ENCODE measurements at regions not wholly inside any gene's neighbourhood (a gene's known extent, or its start where the extent isn't known, plus 50 kb on each side); places are given as distances from the start of the nearest gene placed in this dataset.

DNA sequence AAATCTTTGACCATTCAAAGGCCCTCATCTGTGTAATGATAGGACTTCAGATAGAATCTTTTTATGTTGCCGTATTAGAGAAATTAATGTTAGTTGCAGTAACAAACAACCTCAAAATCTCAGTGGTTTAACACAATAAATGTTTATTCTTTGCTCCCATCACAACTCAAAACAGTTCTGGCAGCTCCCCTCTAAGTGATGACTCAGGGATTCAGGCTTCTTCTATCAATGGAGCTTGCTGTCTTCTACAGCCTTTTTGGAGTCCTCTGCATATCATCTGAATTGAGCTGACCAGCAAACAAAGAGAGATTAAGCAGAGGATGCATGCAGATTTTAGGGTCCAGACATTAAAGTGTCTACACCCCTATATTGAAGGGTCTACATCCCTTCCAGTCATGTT is 59.1 kb upstream of the RAB3GAP2 start:
- TF ChIP-seq ZC3H10 (CRISPR knock-in tag; IDR thresholded peaks at IDR 0.05) (no peak), CSDC2 (CRISPR knock-in tag; IDR thresholded peaks at IDR 0.05) (no peak), ZNF70 (CRISPR knock-in tag; IDR thresholded peaks at IDR 0.05) (no peak), TOX (CRISPR knock-in tag; IDR thresholded peaks at IDR 0.05; ENCODE audit: borderline replicate concordance) (no peak), BACH2 (CRISPR knock-in tag; IDR thresholded peaks at IDR 0.05; ENCODE audit: borderline replicate concordance) (no peak), ARNTL (CRISPR knock-in tag; IDR thresholded peaks at IDR 0.05; ENCODE audit: borderline replicate concordance, low read depth) (no peak), TCF4 (CRISPR knock-in tag; IDR thresholded peaks at IDR 0.05; ENCODE audit: borderline replicate concordance) (no peak), ISL1 (CRISPR knock-in tag; IDR thresholded peaks at IDR 0.05) (no peak), SNAI2 (CRISPR knock-in tag; IDR thresholded peaks at IDR 0.05) (no peak), OSR1 (CRISPR knock-in tag; IDR thresholded peaks at IDR 0.05) (no peak), ZNF565 (CRISPR knock-in tag; conservative IDR thresholded peaks at IDR 0.05; ENCODE audit: low read depth) (no peak), PPARA (CRISPR knock-in tag; IDR thresholded peaks at IDR 0.05; ENCODE audit: borderline replicate concordance) (no peak), ZNF8 (CRISPR knock-in tag; IDR thresholded peaks at IDR 0.05) (no peak), ESRRG (CRISPR knock-in tag; IDR thresholded peaks at IDR 0.05) (no peak), GLIS3 (CRISPR knock-in tag; IDR thresholded peaks at IDR 0.05) (no peak)
- TF ChIP-seq, protein P1, sequence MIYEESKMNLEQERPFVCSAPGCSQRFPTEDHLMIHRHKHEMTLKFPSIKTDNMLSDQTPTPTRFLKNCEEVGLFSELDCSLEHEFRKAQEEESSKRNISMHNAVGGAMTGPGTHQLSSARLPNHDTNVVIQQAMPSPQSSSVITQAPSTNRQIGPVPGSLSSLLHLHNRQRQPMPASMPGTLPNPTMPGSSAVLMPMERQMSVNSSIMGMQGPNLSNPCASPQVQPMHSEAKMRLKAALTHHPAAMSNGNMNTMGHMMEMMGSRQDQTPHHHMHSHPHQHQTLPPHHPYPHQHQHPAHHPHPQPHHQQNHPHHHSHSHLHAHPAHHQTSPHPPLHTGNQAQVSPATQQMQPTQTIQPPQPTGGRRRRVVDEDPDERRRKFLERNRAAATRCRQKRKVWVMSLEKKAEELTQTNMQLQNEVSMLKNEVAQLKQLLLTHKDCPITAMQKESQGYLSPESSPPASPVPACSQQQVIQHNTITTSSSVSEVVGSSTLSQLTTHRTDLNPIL (CRISPR knock-in tag; IDR thresholded peaks at IDR 0.05; ENCODE audit: low read depth) = no peak
- TF ChIP-seq, protein P2, sequence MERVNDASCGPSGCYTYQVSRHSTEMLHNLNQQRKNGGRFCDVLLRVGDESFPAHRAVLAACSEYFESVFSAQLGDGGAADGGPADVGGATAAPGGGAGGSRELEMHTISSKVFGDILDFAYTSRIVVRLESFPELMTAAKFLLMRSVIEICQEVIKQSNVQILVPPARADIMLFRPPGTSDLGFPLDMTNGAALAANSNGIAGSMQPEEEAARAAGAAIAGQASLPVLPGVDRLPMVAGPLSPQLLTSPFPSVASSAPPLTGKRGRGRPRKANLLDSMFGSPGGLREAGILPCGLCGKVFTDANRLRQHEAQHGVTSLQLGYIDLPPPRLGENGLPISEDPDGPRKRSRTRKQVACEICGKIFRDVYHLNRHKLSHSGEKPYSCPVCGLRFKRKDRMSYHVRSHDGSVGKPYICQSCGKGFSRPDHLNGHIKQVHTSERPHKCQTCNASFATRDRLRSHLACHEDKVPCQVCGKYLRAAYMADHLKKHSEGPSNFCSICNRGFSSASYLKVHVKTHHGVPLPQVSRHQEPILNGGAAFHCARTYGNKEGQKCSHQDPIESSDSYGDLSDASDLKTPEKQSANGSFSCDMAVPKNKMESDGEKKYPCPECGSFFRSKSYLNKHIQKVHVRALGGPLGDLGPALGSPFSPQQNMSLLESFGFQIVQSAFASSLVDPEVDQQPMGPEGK (CRISPR knock-in tag; IDR thresholded peaks at IDR 0.05; ENCODE audit: borderline replicate concordance) = no peak
- TF ChIP-seq, protein P3, sequence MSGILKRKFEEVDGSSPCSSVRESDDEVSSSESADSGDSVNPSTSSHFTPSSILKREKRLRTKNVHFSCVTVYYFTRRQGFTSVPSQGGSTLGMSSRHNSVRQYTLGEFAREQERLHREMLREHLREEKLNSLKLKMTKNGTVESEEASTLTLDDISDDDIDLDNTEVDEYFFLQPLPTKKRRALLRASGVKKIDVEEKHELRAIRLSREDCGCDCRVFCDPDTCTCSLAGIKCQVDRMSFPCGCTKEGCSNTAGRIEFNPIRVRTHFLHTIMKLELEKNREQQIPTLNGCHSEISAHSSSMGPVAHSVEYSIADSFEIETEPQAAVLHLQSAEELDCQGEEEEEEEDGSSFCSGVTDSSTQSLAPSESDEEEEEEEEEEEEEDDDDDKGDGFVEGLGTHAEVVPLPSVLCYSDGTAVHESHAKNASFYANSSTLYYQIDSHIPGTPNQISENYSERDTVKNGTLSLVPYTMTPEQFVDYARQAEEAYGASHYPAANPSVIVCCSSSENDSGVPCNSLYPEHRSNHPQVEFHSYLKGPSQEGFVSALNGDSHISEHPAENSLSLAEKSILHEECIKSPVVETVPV (CRISPR knock-in tag; IDR thresholded peaks at IDR 0.05) = no peak
- TF ChIP-seq, protein P4, sequence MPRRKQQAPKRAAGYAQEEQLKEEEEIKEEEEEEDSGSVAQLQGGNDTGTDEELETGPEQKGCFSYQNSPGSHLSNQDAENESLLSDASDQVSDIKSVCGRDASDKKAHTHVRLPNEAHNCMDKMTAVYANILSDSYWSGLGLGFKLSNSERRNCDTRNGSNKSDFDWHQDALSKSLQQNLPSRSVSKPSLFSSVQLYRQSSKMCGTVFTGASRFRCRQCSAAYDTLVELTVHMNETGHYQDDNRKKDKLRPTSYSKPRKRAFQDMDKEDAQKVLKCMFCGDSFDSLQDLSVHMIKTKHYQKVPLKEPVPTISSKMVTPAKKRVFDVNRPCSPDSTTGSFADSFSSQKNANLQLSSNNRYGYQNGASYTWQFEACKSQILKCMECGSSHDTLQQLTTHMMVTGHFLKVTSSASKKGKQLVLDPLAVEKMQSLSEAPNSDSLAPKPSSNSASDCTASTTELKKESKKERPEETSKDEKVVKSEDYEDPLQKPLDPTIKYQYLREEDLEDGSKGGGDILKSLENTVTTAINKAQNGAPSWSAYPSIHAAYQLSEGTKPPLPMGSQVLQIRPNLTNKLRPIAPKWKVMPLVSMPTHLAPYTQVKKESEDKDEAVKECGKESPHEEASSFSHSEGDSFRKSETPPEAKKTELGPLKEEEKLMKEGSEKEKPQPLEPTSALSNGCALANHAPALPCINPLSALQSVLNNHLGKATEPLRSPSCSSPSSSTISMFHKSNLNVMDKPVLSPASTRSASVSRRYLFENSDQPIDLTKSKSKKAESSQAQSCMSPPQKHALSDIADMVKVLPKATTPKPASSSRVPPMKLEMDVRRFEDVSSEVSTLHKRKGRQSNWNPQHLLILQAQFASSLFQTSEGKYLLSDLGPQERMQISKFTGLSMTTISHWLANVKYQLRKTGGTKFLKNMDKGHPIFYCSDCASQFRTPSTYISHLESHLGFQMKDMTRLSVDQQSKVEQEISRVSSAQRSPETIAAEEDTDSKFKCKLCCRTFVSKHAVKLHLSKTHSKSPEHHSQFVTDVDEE (CRISPR knock-in tag; IDR thresholded peaks at IDR 0.05) = no peak
- ATAC-seq = no peak

DNA sequence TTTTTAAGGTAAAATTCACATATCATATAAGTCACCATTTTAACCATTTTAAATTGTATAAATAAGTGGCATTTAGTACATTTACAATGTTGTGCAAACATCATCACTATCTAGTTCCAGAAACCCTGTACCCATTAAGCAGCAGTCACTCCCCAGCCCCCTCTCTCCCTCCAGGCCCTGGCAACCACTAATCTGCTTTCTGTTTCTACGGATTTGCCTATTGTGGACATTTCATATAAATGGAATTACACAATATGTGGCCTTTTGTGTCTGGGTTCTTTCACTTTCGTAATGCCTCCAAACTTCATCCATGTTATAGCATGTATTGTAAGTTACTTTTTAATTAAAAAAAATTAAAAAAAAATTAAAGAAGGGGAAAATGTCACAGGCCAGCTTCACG is 58.0 kb upstream of the RAB3GAP2 start:
- no peak for ATAC-seq
- no peak for TF ChIP-seq ZC3H10 (CRISPR knock-in tag; IDR thresholded peaks at IDR 0.05)
- no peak for TF ChIP-seq SNAI2 (CRISPR knock-in tag; IDR thresholded peaks at IDR 0.05)
- TF ChIP-seq, protein P2 (CRISPR knock-in tag; IDR thresholded peaks at IDR 0.05; ENCODE audit: borderline replicate concordance) = no peak
- TF ChIP-seq ZNF565 (CRISPR knock-in tag; conservative IDR thresholded peaks at IDR 0.05; ENCODE audit: low read depth) = no peak
- TF ChIP-seq PPARA (CRISPR knock-in tag; IDR thresholded peaks at IDR 0.05; ENCODE audit: borderline replicate concordance) = no peak

DNA sequence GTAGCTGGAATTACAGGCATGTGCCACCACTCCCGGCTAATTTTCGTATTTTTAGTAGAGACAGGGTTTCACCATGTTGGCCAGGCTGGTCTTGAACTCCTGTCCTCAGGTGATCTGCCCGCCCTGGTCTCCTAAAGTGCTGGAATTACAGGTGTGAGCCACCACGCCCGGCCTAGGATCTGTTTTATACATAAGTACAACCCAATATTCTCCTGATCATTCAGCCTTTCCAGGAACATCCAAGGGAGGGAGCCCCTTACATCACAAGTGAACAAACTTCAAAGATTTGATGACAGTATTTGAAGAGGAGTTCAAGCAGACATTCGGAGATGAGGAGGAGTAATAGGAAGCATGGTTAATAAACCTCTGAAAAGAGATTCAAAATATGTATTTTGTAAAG is 54.9 kb upstream of the RAB3GAP2 start:
- TF ChIP-seq TCF4 (CRISPR knock-in tag; IDR thresholded peaks at IDR 0.05; ENCODE audit: borderline replicate concordance) = no peak
- TF ChIP-seq CSDC2 (CRISPR knock-in tag; IDR thresholded peaks at IDR 0.05) = no peak
- ATAC-seq = no peak

DNA sequence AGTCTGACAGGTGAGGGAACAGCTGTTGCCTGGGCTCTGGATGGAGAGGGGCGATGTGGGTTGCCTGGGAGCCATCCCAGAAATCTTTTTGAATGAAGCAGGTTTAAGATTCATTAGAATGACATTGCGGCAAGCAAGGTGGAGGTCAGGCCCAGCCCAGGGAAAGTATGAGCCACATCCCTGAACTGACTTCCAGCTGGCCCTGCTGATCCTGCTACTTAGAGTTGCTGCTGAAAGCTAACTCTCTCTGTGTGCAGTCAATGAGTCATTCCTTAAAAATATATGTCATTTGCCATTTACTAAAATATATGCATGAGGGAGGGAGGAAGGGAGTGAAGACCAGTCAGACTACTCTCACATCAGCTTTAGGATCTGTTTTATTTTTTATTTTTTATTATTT is 54.3 kb upstream of the RAB3GAP2 start:
- ATAC-seq = peak; percentile 95
- no peak for TF ChIP-seq ZC3H10 (CRISPR knock-in tag; IDR thresholded peaks at IDR 0.05)
- no peak for TF ChIP-seq ARNTL (CRISPR knock-in tag; IDR thresholded peaks at IDR 0.05; ENCODE audit: borderline replicate concordance, low read depth)
- no peak for TF ChIP-seq TOX (CRISPR knock-in tag; IDR thresholded peaks at IDR 0.05; ENCODE audit: borderline replicate concordance)
- TF ChIP-seq ISL1 (CRISPR knock-in tag; IDR thresholded peaks at IDR 0.05) = no peak
- no peak for TF ChIP-seq OSR1 (CRISPR knock-in tag; IDR thresholded peaks at IDR 0.05)
- TF ChIP-seq, protein P3 (CRISPR knock-in tag; IDR thresholded peaks at IDR 0.05) = no peak
- no peak for TF ChIP-seq RARB (CRISPR knock-in tag; IDR thresholded peaks at IDR 0.05)
- no peak for TF ChIP-seq ESRRG (CRISPR knock-in tag; IDR thresholded peaks at IDR 0.05)
- TF ChIP-seq, protein P4 (CRISPR knock-in tag; IDR thresholded peaks at IDR 0.05) = no peak
- TF ChIP-seq CSDC2 (CRISPR knock-in tag; IDR thresholded peaks at IDR 0.05) = no peak
- TF ChIP-seq ZNF8 (CRISPR knock-in tag; IDR thresholded peaks at IDR 0.05) = no peak
- no peak for TF ChIP-seq TCF4 (CRISPR knock-in tag; IDR thresholded peaks at IDR 0.05; ENCODE audit: borderline replicate concordance)
- TF ChIP-seq ZFP30 (CRISPR knock-in tag; IDR thresholded peaks at IDR 0.05) = no peak
